ENCODE measurements at regions not wholly inside any gene's neighbourhood (a gene's known extent, or its start where the extent isn't known, plus 50 kb on each side); places are given as distances from the start of the nearest gene placed in this dataset.

DNA sequence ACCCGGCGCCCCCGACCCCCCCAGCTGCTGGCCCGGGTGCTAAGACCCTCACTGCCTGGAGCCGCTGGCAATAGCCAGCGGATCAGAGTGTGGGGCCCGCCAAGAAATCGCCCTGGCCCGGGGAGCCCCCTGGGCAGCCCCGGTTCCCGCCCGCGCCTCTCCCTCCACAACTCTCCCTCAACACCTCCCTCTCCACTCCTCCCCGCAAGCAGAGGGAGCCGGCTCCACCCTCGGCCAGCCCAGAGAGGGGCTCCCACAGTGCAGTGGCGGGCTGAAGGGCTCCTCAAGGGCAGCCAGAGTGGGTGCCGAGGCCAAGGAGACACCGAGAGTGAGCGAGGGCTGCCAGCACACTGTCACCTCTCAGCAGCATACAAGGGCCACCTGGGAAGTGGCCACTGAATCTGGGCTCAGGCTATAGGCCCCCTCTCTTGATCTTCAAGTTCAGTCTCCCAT lies 385.5 kb downstream of the SEC14L1 start:
- POLR2A ChIA-PET (ENCODE audit: low non-redundant PET), result no interaction called here
- no peak for DNase-seq (ENCODE audit: low spot score)
- TF ChIP-seq, protein P1, sequence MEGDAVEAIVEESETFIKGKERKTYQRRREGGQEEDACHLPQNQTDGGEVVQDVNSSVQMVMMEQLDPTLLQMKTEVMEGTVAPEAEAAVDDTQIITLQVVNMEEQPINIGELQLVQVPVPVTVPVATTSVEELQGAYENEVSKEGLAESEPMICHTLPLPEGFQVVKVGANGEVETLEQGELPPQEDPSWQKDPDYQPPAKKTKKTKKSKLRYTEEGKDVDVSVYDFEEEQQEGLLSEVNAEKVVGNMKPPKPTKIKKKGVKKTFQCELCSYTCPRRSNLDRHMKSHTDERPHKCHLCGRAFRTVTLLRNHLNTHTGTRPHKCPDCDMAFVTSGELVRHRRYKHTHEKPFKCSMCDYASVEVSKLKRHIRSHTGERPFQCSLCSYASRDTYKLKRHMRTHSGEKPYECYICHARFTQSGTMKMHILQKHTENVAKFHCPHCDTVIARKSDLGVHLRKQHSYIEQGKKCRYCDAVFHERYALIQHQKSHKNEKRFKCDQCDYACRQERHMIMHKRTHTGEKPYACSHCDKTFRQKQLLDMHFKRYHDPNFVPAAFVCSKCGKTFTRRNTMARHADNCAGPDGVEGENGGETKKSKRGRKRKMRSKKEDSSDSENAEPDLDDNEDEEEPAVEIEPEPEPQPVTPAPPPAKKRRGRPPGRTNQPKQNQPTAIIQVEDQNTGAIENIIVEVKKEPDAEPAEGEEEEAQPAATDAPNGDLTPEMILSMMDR (conservative IDR thresholded peaks at IDR 0.05; ENCODE audit: low read depth), result no peak
- H3K27ac ChIP-seq, result no peak overlapping the region
- CTCF ChIA-PET, result interaction anchor here (0.6 kb wide), 1 partner anchor 108 kb away, joined by 3 read pairs; no protein-coding TSS in a partner anchor

DNA sequence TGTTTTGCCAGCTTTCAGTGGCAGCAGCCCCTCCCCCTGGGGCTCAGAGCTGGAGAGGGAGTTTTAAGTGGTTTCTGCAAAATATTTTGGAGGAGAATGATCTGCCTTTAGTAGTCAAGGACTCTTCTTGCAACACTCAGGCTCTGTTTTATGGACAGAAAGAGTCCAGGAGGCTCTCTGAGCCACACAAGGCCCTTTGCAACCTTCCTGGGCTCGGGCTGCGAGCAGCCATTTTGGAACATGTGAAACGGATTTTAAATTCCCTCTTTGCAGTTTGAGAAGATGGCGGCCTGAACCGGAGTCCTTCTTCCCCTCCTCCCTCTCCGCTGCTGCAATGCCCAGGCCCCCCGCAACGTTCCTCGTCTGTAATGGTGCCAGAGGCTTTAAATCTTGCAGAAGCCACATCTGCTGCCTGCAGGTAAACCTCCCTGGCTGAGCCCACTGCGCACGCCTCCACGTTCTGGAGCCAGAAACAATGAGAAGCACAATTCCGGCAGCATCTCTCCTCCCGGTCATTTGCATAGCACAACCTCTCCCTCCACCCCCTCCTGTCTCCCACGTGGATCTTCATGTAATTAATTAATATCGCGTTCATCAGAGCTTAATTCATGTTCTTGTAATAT lies 386.1 kb downstream of the SEC14L1 start:
- CTCF ChIA-PET, result no interaction called here
- DNase-seq (ENCODE audit: low spot score), result no peak
- TF ChIP-seq, protein P1 (conservative IDR thresholded peaks at IDR 0.05; ENCODE audit: low read depth), result no peak
- no peak overlapping the region for H3K27ac ChIP-seq
- POLR2A ChIA-PET (ENCODE audit: low non-redundant PET), result no interaction called here

DNA sequence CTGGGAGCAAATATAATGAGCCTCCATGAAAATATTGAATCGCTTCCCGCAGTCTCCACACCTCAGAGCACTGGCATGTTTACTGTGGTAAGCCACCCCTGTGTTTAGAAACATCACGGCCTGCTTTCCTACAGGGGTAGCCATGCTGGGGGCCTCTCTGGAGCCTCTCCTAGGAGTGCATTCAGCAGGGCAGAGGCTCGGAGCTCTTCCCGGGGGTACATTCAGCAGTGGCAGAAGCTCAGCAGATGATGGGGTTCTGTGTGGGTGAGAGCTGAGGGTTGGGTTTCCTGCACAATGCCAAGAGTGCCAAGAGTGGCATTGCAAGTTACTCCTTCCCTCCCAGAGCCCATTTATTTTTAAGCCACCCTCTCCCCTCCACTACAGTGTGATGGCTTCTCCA lies 386.6 kb downstream of the SEC14L1 start:
- DNase-seq (ENCODE audit: low spot score), result no peak
- TF ChIP-seq, protein P1 (conservative IDR thresholded peaks at IDR 0.05; ENCODE audit: low read depth), result no peak
- H3K27ac ChIP-seq, result no peak overlapping the region
- ChIA-PET CTCF (no interaction called here), POLR2A (ENCODE audit: low non-redundant PET) (no interaction called here)

DNA sequence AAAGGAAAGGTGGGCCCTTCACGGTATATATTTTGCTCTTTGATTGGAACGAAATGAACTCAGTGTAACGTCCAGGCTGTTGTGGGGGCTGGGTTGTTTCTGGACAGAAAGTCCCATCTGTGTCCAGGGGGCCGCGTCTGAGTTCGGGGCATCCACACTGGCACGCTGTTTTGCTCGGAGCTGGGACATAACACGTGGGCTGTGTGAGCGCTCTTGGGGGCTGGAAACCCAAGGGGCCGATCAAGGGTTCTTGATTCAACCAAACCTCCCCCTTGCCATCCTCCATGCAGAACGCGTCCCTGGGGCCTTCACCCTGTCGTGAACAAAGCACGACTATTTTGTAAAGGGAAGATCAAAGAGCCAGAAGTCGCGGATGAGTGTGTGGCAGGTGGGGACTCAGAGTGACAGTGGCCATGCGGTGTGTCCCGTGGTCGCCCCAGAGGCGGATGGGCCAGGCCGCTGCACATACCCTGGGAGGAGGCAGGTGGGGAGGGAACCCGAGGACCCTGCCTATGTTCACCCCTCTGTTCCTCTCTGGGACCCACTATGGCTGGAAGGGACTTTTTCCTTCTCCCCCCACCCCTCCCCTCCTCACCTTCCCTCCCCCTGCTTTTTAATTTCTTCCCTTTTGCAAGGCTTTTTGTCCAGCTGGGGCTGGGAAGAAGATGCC lies 387.2 kb downstream of the SEC14L1 start:
- no peak overlapping the region for H3K27ac ChIP-seq
- TF ChIP-seq, protein P1 (conservative IDR thresholded peaks at IDR 0.05; ENCODE audit: low read depth), result no peak
- ChIA-PET POLR2A (ENCODE audit: low non-redundant PET) (no interaction called here), CTCF (interaction anchor here (0.7 to 0.8 kb wide), 2 partner anchors 15 to 106 kb away, joined by 3 to 4 read pairs; no protein-coding TSS in a partner anchor)
- no peak for DNase-seq (ENCODE audit: low spot score)

DNA sequence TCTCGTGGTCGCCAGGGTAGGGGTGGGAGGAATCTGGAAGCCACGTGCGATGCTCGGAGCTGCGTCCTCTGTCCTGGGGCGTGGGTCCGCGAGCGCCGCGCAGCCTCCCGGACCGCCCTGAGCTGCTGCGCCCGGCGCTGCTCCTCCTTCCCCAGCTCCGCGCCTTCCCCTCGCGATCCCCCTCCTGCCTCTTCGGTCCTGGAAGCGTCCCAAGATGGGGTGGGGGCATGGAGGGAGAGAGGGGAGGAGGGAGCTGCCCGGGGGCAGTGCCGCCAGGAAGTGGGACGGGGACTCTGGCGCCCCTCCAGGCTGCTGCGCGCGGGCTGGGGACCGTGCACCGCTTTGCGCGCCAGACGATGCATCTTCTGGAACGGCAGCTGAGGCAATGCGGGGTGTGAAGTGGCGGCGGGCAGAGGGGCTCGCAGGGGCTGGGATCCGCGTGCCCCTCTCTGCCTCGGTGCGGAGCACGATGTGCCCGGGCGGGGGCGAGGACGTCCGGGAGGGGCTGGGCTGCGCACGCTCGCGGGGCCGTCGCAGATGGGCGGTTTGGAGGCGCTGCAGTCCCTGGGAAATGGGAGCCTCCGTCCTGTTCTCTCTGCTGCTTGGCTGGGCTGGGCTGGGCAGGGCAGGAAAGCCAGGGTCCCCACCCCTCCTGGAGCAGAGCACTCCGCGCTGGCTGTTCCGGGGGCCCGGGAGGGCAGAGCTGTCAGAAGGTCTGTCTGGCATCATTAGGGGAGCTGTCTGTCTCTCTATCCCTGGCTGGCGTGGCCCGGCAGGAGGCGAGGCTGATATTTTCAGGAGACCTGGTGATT lies 388.0 kb downstream of the SEC14L1 start:
- no peak overlapping the region for H3K27ac ChIP-seq
- TF ChIP-seq, protein P1 (conservative IDR thresholded peaks at IDR 0.05; ENCODE audit: low read depth), result 0 out of 2 replicates have a peak, but pooled peaks have one; percentile 12
- ChIA-PET CTCF (interaction anchor here (0.6 to 0.8 kb wide), 4 partner anchors 14 to 520 kb away, joined by 3 to 4 read pairs (median 3); no protein-coding TSS in a partner anchor), POLR2A (ENCODE audit: low non-redundant PET) (no interaction called here)
- no peak for DNase-seq (ENCODE audit: low spot score)

DNA sequence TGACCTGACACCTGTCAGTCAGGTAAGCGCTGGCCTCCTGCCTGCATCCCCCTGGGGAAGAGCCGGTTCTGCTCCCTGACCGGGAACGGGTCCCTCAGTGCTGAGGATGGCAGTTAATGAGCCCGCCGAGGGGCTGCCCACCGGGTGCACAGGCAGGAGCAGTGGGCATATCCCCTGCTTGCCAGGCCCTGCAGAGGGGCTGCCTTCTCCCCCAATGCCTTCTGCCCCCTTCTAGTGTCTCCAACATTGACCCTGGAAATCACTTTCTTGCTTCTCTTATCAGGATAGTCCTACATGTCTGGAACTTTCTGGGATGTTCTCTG lies 388.5 kb downstream of the SEC14L1 start:
- CTCF ChIA-PET, result interaction anchor here (0.7 kb wide), 1 partner anchor 44 kb away, joined by 3 read pairs; no protein-coding TSS in a partner anchor
- no peak for DNase-seq (ENCODE audit: low spot score)
- no peak overlapping the region for H3K27ac ChIP-seq
- POLR2A ChIA-PET (ENCODE audit: low non-redundant PET), result no interaction called here
- TF ChIP-seq, protein P1 (conservative IDR thresholded peaks at IDR 0.05; ENCODE audit: low read depth), result no peak
